NCI-H82 (cell line): ENCODE measurements at regions not wholly inside any gene's neighbourhood (a gene's known extent, or its start where the extent isn't known, plus 50 kb on each side); places are given as distances from the start of the nearest gene placed in this dataset.
"Not testable (repeated sequence)": the region's sequence is repeated elsewhere in the genome, so short reads cannot be mapped to it uniquely, and the experiment has no call there.

Experiments
- DNase-seq: peaks from one replicate; lab custom pipeline; 2025; lab: John Stamatoyannopoulos, UW

DNA sequence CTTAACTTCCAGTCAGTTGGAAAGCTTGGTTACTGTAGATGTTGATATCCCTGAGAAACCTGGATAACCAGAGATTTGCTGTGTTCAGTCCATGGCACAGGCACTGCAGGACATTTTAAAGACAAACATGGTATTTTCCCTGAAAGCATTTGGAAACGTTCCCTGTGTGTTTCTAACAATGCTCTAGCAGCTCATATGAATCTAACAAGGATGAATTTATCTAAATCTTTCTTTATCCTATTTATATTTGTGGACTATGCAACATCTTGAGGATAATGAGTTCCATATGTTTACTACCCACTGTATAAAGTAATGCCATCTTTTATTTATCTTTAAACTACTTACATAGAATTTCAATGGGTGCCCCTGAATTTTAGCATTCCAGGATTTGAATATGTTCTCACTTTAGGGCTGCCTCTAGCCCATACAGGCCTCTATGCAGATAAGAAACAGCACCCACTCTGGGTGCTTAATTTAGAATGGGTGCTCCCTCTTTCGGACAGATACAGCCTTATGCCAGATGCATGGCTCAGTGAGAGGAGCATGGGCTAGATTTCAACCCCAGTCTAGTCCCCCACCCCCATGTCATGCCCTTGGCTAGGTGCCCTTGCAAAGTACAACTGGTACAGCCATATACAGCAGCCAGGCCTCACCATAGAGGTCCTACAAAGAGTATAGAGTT is 50.6 kb upstream of the NEMP2 start:
- DNase-seq, result no peak

DNA sequence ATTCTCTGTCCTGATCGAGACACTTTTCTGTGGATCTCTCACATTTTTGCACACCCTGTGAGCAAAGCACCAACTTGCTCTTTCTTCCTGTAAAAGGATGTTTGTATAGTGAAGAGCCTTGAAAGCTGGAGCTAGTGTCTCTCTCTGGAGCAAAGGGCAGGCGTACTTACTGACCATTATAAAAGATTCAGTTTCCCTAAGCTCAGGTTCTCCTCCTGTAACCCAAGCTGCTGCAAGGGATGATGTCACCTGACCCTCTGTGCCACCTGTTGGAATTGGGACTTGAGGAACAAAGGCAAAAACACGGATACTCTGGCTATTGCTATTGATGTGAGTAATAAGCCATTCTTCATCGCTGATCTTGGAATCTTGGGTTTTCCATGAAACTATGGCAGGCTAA is 52.6 kb upstream of the NEMP2 start:
- DNase-seq, result peak; percentile 26

DNA sequence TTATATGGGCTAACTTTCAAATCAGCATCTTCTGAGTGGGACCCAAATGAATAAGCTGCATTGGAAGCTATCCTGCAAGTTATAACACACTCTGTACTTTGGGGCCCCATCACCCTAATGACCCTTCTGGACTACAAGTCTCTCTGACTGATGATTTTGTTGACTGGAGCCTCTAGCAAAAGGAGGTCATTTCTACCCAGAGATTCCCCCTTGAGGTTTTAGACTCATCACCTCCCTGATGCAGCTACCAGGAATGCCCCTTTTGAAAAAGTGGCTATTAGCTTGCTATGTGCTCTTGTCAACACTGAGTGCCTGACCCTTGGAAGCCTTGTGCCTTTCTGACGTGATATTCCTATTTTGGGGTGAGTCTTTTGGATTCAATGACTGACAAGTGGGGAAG is 54.5 kb upstream of the NEMP2 start:
- DNase-seq, result no peak

DNA sequence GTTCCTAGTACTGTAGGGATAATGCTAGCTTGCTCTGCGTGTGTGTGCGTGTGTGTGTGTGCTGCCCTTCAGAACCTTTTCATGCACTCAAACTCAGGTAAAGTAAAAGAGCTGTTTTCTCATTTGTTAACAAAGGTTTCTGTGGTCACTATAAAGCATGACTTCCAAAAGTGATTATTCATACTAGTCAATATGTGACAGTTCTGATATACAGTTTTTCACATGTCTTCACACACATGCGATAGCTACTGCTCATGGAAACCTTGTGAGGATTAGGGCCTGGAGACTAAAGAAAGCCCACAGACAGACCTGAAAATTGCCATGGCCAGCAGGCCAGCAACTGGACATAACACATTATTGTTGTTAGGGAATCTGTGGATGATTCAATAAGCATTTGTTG is 56.9 kb upstream of the NEMP2 start:
- no peak for DNase-seq

DNA sequence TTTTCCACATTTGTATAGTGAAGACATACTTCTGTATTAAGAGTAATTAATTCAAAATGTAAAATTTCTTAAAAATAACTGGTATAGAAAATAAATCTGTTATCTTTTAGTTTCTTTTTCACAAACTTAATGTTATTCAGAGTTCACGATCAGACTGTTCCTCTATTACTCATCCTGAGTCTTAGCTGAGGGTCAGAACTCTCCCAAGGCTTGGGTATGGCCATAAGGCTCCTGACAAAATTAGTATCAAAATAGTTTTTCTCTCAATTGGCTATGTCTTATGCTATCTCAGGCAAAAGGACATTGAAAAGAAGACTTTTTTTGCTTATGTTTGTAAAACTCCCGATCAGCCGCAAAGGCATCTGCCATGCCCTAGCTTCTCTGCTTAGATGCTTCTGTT is 56.1 kb upstream of the NAB1 start:
- DNase-seq, result no peak

DNA sequence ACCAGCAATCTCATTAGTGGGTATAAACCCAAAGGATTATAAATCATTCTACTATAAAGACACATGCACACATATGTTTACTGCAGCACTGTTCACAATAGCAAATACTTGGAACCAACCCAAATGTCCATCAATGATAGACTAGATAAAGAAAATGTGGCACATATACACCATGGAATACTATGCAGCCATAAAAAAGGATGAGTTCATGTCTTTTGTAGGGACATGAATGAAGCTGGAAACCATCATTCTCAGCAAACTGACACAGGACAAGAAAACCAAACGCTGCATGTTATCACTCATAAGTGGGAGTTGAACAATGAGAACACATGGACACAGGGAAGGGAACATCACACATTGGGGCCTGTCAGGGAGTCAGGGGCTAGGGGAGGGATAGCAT is 53.0 kb upstream of the NAB1 start:
- not testable (repeated sequence) for DNase-seq

DNA sequence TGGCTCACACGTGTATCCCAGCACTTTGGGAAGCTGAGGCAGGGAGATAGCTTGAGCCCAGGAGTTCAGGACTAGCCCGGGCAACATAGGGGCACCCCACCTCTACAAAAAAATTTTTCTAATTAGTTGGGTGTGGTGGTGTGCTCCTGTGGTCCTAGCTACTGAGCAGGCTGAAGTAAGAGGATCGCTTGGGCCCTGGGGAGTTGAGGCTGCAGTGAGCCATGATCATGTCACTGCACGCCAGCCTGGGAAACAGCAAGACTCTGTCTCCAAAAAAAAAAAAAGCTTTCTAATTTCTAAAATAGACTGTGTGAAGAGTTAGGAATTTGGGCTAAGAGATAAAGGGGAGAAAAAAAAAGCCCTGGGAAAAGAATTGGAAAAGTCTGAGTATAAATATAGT is 51.9 kb upstream of the NAB1 start:
- no peak for DNase-seq

DNA sequence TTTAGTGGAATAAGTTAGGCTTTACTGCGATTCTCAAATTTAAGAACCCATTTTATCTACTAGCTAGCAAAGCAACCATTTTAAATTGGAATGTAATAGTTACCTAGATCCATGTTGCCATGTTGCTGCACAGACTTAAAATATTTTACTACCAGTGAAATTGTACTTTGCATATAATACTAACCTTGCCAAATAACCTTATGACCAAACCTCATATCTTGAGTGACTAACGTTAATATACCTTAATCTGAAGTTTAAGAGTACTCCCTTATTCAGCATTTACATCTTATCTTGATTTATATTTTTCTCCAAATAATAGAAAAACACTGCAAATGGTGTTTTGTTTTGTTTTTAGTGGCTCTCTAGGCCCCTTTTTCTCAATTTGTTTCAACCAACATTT is 50.3 kb upstream of the NAB1 start:
- DNase-seq, result no peak

DNA sequence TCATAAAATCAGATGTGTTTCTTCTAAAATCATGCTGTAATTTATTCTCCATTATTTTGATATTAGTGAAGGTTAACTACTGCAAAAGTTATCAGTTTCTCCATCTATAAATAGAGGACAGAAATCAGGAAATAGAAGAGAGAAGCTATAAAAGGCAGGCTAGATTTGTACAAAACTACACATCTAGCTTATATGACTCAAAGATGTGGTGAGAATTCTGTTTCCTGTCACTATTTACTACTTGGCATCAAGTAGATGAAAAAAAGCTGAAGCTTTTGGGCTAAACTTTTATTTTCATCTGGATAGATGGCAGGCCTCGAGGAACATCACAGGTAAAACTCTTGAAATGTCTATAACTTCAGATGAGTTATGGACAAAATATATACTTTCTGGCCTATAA is 49.8 kb upstream of the NAB1 start:
- DNase-seq, result no peak
